WTC11 (cell line): ENCODE measurements at regions not wholly inside any gene's neighbourhood (a gene's known extent, or its start where the extent isn't known, plus 50 kb on each side); places are given as distances from the start of the nearest gene placed in this dataset.

ENCODE experiments used
- ATF1 ChIP-seq: sonication (generic); formaldehyde crosslinking; IDR thresholded peaks from 2 replicates; pipeline ENCODE4 v1.8.1; 2023; ENCODE audit warnings: mild to moderate bottlenecking, moderate library complexity, missing genetic modification reagents
- TF ChIP-seq, protein P1 (sequence below): fragments of 200-600 bp; IDR thresholded peaks from 2 replicates; pipeline ENCODE4 v1.8.0; 2022; ENCODE audit warnings: antibody characterized with exemption

GRCh38 chr5:4294878-4295277 is 699.2 kb downstream of the IRX1 start:
- TF ChIP-seq, protein P1, sequence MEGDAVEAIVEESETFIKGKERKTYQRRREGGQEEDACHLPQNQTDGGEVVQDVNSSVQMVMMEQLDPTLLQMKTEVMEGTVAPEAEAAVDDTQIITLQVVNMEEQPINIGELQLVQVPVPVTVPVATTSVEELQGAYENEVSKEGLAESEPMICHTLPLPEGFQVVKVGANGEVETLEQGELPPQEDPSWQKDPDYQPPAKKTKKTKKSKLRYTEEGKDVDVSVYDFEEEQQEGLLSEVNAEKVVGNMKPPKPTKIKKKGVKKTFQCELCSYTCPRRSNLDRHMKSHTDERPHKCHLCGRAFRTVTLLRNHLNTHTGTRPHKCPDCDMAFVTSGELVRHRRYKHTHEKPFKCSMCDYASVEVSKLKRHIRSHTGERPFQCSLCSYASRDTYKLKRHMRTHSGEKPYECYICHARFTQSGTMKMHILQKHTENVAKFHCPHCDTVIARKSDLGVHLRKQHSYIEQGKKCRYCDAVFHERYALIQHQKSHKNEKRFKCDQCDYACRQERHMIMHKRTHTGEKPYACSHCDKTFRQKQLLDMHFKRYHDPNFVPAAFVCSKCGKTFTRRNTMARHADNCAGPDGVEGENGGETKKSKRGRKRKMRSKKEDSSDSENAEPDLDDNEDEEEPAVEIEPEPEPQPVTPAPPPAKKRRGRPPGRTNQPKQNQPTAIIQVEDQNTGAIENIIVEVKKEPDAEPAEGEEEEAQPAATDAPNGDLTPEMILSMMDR, result no peak
- no peak for TF ChIP-seq ATF1 (CRISPR knock-in tag)
